Pancreas (tissue), 10 donors: ENCODE measurements at regions not wholly inside any gene's neighbourhood (a gene's known extent, or its start where the extent isn't known, plus 50 kb on each side); places are given as distances from the start of the nearest gene placed in this dataset.

Experiments used
- ATAC-seq, 4 donors: fragments of 200-7000 bp; cut with Tn5 transposase; one replicate each; pipeline versions ENCODE4 v1.8.0 to v1.9.1; 2020; ENCODE audit warnings: mild to moderate bottlenecking in 4 of 4, moderate library complexity in 4 of 4
- DNase-seq, 6 donors: peaks; one replicate each; pipeline ENCODE4 v3.0.0-alpha.2; 2020
- FAIRE-seq: peaks from 2 replicates; lab custom pipeline; 2012; peaks lifted over from hg19 to GRCh38; lab: Jason Lieb, UNC
- H3K27ac ChIP-seq, 4 donors: fragments of 200-600 bp; sonication (generic); 1 replicate in 3 of 4; 2 replicates in 1 of 4; pipeline versions ENCODE4 v1.5.0 to v1.8.0; 2020
- H3K27me3 ChIP-seq, 4 donors: fragments of 200-600 bp; one replicate each; pipeline ENCODE4 v1.8.0; 2021
- H3K36me3 ChIP-seq, 3 donors: fragments of 200-600 bp; sonication (generic) in 1 of 3; one replicate each; pipeline versions ENCODE4 v1.5.0 to v1.8.0; 2020 to 2021
- H3K4me1 ChIP-seq, 3 donors: fragments of 200-600 bp; one replicate each; pipeline ENCODE4 v1.8.0; 2021
- H3K4me3 ChIP-seq, 4 donors: fragments of 200-600 bp; sonication (generic) in 2 of 4; one replicate each; pipeline versions ENCODE4 v1.5.0 to v1.8.0; 2020 to 2021
- H3K9me3 ChIP-seq, 4 donors: fragments of 200-600 bp; one replicate each; pipeline ENCODE4 v1.8.0; 2021
- WGBS, 2 donors: extraction: QIAGEN DNeasy Blood & Tissue Kit; methylation state at CpG; one replicate each; pipeline ENCODE4 v1.1.7; 2013; 5-methylcytosine and 5-hydroxymethylcytosine counted together
- intact Hi-C, 3 donors: fragments of 100-400 bp; cut with DNase I; formaldehyde crosslinking; loops; one replicate each; pipeline versions ENCODE4 v1.11.1 to v1.14.2; 2022
- TF ChIP-seq, protein P1 (sequence below), 4 donors: fragments of 200-600 bp; sonication (generic) in 3 of 4; IDR thresholded peaks; one replicate each; pipeline versions ENCODE4 v1.5.0 to v1.8.0; 2021; ENCODE audit warnings: antibody characterized with exemption in 4 of 4
- donor health status: healthy with polysubstance abuse.
- donor health status: DM: no; HTN: no; CAD: no; lungs with moderate emphysema.
- donor health status: DM: no; HTN: no; CAD: no.
- donor health status: control.
- donor health status: control.
- donor health status: Bipolar disorder and iron deficiency.
- donor health status: DM: yes; HTN: yes; CAD: no.
- donor health status: DM: no; HTN: no; CAD: no.
- donor health status: DM: no; HTN: no; CAD: no.
- donor health status: DM: yes; HTN: yes; CAD: no.

DNA sequence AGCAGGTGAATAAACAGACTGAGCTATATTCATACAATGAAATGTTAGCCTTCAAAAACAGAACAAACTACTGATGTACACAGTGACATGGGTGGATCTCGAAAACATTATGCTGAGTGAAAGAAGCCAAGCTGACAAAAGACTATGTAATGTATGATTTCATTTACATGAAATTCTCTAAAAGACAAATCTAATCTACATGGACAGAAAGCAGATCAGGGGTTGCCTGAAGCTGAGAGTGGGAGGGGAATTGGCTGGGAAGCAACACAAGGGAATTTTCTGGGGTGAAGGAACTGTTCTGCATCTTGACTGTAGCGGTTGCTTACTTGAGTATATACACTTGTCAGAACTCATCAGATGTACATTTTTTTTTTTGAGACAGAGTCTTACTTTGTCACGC lies 121.7 kb upstream of the SVIL start:
- FAIRE-seq = no peak
- Histone ChIP-seq H3K4me3 (no peak overlapping the region), H3K36me3 (no peaks in the 10 kb centered on the region), H3K4me1 (peaks cover 9 to 32% (median 25%) of the 10 kb centered on the region in 3 donors), H3K27me3 (no peaks in the 10 kb centered on the region), H3K9me3 (no peaks in the 10 kb centered on the region), H3K27ac (no peak overlapping the region)
- ATAC-seq = no peak
- no peak for DNase-seq
- TF ChIP-seq, protein P1, sequence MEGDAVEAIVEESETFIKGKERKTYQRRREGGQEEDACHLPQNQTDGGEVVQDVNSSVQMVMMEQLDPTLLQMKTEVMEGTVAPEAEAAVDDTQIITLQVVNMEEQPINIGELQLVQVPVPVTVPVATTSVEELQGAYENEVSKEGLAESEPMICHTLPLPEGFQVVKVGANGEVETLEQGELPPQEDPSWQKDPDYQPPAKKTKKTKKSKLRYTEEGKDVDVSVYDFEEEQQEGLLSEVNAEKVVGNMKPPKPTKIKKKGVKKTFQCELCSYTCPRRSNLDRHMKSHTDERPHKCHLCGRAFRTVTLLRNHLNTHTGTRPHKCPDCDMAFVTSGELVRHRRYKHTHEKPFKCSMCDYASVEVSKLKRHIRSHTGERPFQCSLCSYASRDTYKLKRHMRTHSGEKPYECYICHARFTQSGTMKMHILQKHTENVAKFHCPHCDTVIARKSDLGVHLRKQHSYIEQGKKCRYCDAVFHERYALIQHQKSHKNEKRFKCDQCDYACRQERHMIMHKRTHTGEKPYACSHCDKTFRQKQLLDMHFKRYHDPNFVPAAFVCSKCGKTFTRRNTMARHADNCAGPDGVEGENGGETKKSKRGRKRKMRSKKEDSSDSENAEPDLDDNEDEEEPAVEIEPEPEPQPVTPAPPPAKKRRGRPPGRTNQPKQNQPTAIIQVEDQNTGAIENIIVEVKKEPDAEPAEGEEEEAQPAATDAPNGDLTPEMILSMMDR (IDR thresholded peaks at IDR 0.05) = no peak
- 90 to 91% methylated on average over 3 of the region's 3 CpGs for WGBS, 2 donors
- intact Hi-C loops = no loop called here

DNA sequence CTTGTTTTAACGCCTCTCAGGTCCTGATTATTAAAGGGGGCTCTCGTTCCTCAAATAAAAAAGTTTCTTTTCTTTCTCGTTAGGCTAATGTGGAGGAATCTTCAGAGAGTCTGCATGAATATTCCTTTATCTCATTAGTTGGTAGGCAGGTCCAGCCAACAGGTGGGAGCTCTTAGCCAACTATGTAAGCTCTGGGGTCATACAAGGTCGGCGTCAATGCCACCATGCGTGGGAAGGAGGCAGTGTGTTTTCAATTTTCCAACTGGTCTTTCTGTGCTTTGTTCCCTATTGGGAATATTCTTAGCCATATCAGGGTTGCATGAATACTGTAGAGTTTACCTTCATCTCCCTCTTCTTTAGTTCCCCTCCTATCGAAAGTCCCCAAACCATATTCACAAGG lies 118.5 kb upstream of the SVIL start:
- TF ChIP-seq, protein P1 (IDR thresholded peaks at IDR 0.05) = no peak
- H3K9me3 ChIP-seq = no peaks in the 10 kb centered on the region
- H3K4me3 ChIP-seq = no peak overlapping the region
- ATAC-seq = peak; percentile 63 to 91 (median 74)
- no peak for FAIRE-seq
- H3K27ac ChIP-seq = no peak overlapping the region
- intact Hi-C loops = no loop called here
- H3K36me3 ChIP-seq = no peaks in the 10 kb centered on the region
- WGBS, 2 donors = 42 to 44% methylated on average over 7 of the region's 7 CpGs
- H3K27me3 ChIP-seq = no peaks in the 10 kb centered on the region
- DNase-seq = peak in 4 of 6 donors; percentile 16 to 61 (median 49)
- H3K4me1 ChIP-seq = peaks cover 9 to 23% (median 20%) of the 10 kb centered on the region in 3 donors

DNA sequence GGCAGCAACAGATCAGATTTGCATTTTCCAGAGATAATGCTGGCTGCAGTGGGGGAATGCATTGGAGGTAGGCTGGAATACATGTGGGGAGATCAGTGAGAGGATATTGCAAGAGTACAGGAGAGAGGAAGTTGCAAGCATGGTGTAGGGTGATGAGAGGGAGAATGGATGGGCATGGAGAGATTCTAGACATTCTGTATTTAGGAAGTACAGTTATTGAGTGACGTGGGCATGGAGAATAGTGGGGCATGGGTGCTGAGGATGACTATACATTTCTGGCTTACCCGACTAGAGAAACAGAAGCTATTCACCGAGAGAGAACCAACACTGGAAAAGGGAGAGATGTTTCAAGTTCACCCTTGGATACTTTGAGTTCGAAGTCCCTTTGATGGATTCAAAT lies 116.9 kb upstream of the SVIL start:
- 95 to 97% methylated on average over 4 of the region's 4 CpGs for WGBS, 2 donors
- no peak for FAIRE-seq
- Histone ChIP-seq H3K4me3 (no peak overlapping the region), H3K4me1 (peaks cover 0 to 14% (median 8%) of the 10 kb centered on the region in 3 donors), H3K27ac (no peak overlapping the region), H3K36me3 (no peaks in the 10 kb centered on the region), H3K9me3 (no peaks in the 10 kb centered on the region), H3K27me3 (no peaks in the 10 kb centered on the region)
- TF ChIP-seq, protein P1 (IDR thresholded peaks at IDR 0.05) = no peak
- no peak for ATAC-seq
- DNase-seq = no peak
- intact Hi-C loops = no loop called here

DNA sequence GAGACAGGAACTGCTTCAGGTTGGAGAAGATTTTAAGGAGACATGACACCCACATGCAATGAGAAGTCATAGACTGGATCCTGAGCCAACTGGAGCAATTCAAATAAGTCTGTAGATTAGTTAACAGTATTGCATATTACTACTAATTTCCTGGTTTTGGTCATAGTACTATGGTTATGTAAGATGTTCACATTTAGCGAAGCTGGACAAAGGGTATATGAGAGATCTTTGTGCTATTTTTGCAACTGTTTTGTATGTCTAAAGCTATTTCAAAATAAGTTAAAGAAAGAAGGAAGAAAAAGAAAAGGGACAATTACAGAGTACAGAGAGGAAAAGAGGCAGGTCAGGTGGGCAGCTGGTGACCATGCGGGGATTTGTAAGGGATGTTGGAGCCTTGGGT lies 116.5 kb upstream of the SVIL start:
- Histone ChIP-seq H3K27me3 (no peaks in the 10 kb centered on the region), H3K4me3 (no peak overlapping the region), H3K4me1 (peaks cover 0 to 10% (median 8%) of the 10 kb centered on the region in 3 donors), H3K9me3 (no peaks in the 10 kb centered on the region), H3K27ac (no peak overlapping the region), H3K36me3 (no peaks in the 10 kb centered on the region)
- WGBS, 2 donors = 94 to 95% methylated on average over 2 of the region's 2 CpGs
- intact Hi-C loops = no loop called here
- TF ChIP-seq, protein P1 (IDR thresholded peaks at IDR 0.05) = no peak
- ATAC-seq (no peak), DNase-seq (no peak), FAIRE-seq (no peak)

DNA sequence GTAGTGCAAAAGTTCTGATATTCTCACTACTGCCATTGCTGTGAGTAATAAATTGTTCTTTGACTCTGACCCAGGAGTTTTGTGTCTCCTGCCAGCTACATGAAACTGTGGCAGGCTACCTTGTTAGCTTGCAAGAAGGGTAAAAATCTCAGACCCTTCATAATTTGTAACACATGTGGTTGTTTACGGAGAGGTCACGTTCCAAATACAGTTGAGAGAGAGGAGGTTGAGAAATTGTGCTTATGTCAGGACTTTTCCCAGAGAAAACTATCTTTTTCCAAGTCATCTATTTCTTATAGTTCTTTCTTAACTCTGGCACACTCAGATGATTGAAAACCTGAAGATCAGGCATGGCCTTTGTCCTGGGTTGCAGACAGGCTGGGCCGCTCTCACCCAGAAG lies 114.4 kb upstream of the SVIL start:
- no peak for FAIRE-seq

More for the DNA sequence above, 114.4 kb upstream of the SVIL start:
- ATAC-seq = no peak
- Histone ChIP-seq H3K4me3 (no peak overlapping the region), H3K9me3 (no peaks in the 10 kb centered on the region), H3K27ac (no peak overlapping the region), H3K27me3 (no peaks in the 10 kb centered on the region), H3K4me1 (peaks cover 0 to 9% (median 8%) of the 10 kb centered on the region in 3 donors), H3K36me3 (no peaks in the 10 kb centered on the region)
- no peak for DNase-seq
- intact Hi-C loops = no loop called here
- 93 to 95% methylated on average over 3 of the region's 3 CpGs for WGBS, 2 donors
- TF ChIP-seq, protein P1 (IDR thresholded peaks at IDR 0.05) = no peak
